Immature natural killer cell (primary cell): ENCODE measurements at regions not wholly inside any gene's neighbourhood (a gene's known extent, or its start where the extent isn't known, plus 50 kb on each side); places are given as distances from the start of the nearest gene placed in this dataset.

Source experiments
- DNase-seq, 3 donors: peaks; one replicate each; pipeline ENCODE4 v3.0.0; 2022; ENCODE audit warnings: mixed read lengths in 1 of 3
- H3K27ac Mint-ChIP-seq, 6 donors: one replicate each; pipeline ENCODE4 v1.8.0; 2020; ENCODE audit warnings: mixed read lengths in 6 of 6, mild to moderate bottlenecking in 5 of 6, inconsistent platforms in 4 of 6, moderate library complexity in 3 of 6
- H3K27me3 Mint-ChIP-seq, 3 donors: one replicate each; pipeline ENCODE4 v1.8.0; 2020 to 2021; ENCODE audit warnings: low read depth in 3 of 3, mild to moderate bottlenecking in 3 of 3, mixed read lengths in 3 of 3, moderate library complexity in 3 of 3, inconsistent platforms in 1 of 3
- H3K36me3 Mint-ChIP-seq, 3 donors: one replicate each; pipeline ENCODE4 v1.8.0; 2020; ENCODE audit warnings: mixed read lengths in 3 of 3, inconsistent platforms in 2 of 3, mild to moderate bottlenecking in 2 of 3
- H3K4me1 Mint-ChIP-seq, 2 donors: one replicate each; pipeline ENCODE4 v1.8.0; 2020; ENCODE audit warnings: inconsistent platforms in 2 of 2, mild to moderate bottlenecking in 2 of 2, mixed read lengths in 2 of 2, moderate library complexity in 1 of 2
- H3K4me3 Mint-ChIP-seq, 5 donors: one replicate each; pipeline ENCODE4 v1.8.0; 2020; ENCODE audit warnings: mild to moderate bottlenecking in 5 of 5, mixed read lengths in 5 of 5, inconsistent platforms in 3 of 5, moderate library complexity in 3 of 5
- H3K9me3 Mint-ChIP-seq, 6 donors: one replicate each; pipeline ENCODE4 v1.8.0; 2020; ENCODE audit warnings: mild to moderate bottlenecking in 6 of 6, mixed read lengths in 6 of 6, inconsistent platforms in 4 of 6, moderate library complexity in 3 of 6

GRCh38 chr2:136205615-136206014 is 87.7 kb upstream of the CXCR4 start:
- Mint-ChIP-seq H3K4me1 (peaks cover 3 to 4% of the 10 kb centered on the region in 2 donors), H3K27ac (peak overlapping the region in 1 of 6 donors; percentile 60), H3K4me3 (no peak overlapping the region), H3K27me3 (peaks cover 0 to 6% (median 3%) of the 10 kb centered on the region in 3 donors), H3K9me3 (peaks cover 0 to 10% (median 2%) of the 10 kb centered on the region in 6 donors), H3K36me3 (peaks cover 0 to 3% (median 0%) of the 10 kb centered on the region in 3 donors)
- DNase-seq: no peak

GRCh38 chr2:136204971-136205370 is 87.0 kb upstream of the CXCR4 start:
- H3K27ac Mint-ChIP-seq: peak overlapping the region in 1 of 6 donors; percentile 14
- no peaks in the 10 kb centered on the region for H3K4me1 Mint-ChIP-seq
- no peak for DNase-seq
- peaks cover 0 to 10% (median 2%) of the 10 kb centered on the region in 6 donors for H3K9me3 Mint-ChIP-seq
- peaks cover 0 to 6% (median 2%) of the 10 kb centered on the region in 3 donors for H3K27me3 Mint-ChIP-seq
- no peaks in the 10 kb centered on the region for H3K36me3 Mint-ChIP-seq
- H3K4me3 Mint-ChIP-seq: no peak overlapping the region

- no peaks in the 10 kb centered on the region for H3K4me1 Mint-ChIP-seq
- H3K27me3 Mint-ChIP-seq: peaks cover 0 to 3% (median 2%) of the 10 kb centered on the region in 3 donors
- H3K4me3 Mint-ChIP-seq: no peak overlapping the region
- DNase-seq: no peak
- H3K9me3 Mint-ChIP-seq: peaks cover 0 to 3% (median 0%) of the 10 kb centered on the region in 6 donors
- H3K36me3 Mint-ChIP-seq: peaks cover 0 to 4% (median 3%) of the 10 kb centered on the region in 3 donors
- peak overlapping the region in 2 of 6 donors; percentile 36 to 64 for H3K27ac Mint-ChIP-seq
Observed at GRCh38 chr2:136195226-136195625, 77.3 kb upstream of the CXCR4 start.

- no peak overlapping the region for H3K4me3 Mint-ChIP-seq
- DNase-seq: no peak
- H3K27ac Mint-ChIP-seq: peak overlapping the region in 1 of 6 donors; percentile 56
- no peaks in the 10 kb centered on the region for H3K36me3 Mint-ChIP-seq
- H3K4me1 Mint-ChIP-seq: no peaks in the 10 kb centered on the region
- peaks cover 0 to 5% (median 1%) of the 10 kb centered on the region in 3 donors for H3K27me3 Mint-ChIP-seq
- peaks cover 0 to under 1% (median 0%) of the 10 kb centered on the region in 6 donors for H3K9me3 Mint-ChIP-seq
Observed at GRCh38 chr2:136191041-136191440, 73.1 kb upstream of the CXCR4 start.

- H3K9me3 Mint-ChIP-seq: peaks cover 0 to 2% (median 0%) of the 10 kb centered on the region in 6 donors
- DNase-seq: no peak
- peaks cover 0 to 7% (median 2%) of the 10 kb centered on the region in 3 donors for H3K27me3 Mint-ChIP-seq
- no peak overlapping the region for H3K27ac Mint-ChIP-seq
- H3K4me3 Mint-ChIP-seq: no peak overlapping the region
- H3K4me1 Mint-ChIP-seq: no peaks in the 10 kb centered on the region
- H3K36me3 Mint-ChIP-seq: no peaks in the 10 kb centered on the region
Observed at GRCh38 chr2:136189221-136189782, 71.4 kb upstream of the CXCR4 start.

- H3K4me1 Mint-ChIP-seq: no peaks in the 10 kb centered on the region
- no peak overlapping the region for H3K4me3 Mint-ChIP-seq
- H3K27ac Mint-ChIP-seq: no peak overlapping the region
- DNase-seq: no peak
- H3K9me3 Mint-ChIP-seq: peaks cover 0 to 2% (median 0%) of the 10 kb centered on the region in 6 donors
- no peaks in the 10 kb centered on the region for H3K36me3 Mint-ChIP-seq
- H3K27me3 Mint-ChIP-seq: peaks cover 0 to 7% (median 2%) of the 10 kb centered on the region in 3 donors
Observed at GRCh38 chr2:136188086-136188485, 70.1 kb upstream of the CXCR4 start.

- no peak overlapping the region for H3K4me3 Mint-ChIP-seq
- H3K27ac Mint-ChIP-seq: peak overlapping the region in 2 of 6 donors; percentile 18 to 55
- DNase-seq: no peak
- peaks cover 2 to 7% (median 4%) of the 10 kb centered on the region in 3 donors for H3K27me3 Mint-ChIP-seq
- no peaks in the 10 kb centered on the region for H3K36me3 Mint-ChIP-seq
- no peaks in the 10 kb centered on the region for H3K4me1 Mint-ChIP-seq
- peaks cover 0 to 2% (median 0%) of the 10 kb centered on the region in 6 donors for H3K9me3 Mint-ChIP-seq
Observed at GRCh38 chr2:136185981-136186776, 68.2 kb upstream of the CXCR4 start.

- peaks cover 0 to 2% (median 0%) of the 10 kb centered on the region in 6 donors for H3K9me3 Mint-ChIP-seq
- no peaks in the 10 kb centered on the region for H3K36me3 Mint-ChIP-seq
- no peak for DNase-seq
- no peak overlapping the region for H3K4me3 Mint-ChIP-seq
- peaks cover 2 to 7% (median 4%) of the 10 kb centered on the region in 3 donors for H3K27me3 Mint-ChIP-seq
- H3K4me1 Mint-ChIP-seq: no peaks in the 10 kb centered on the region
- H3K27ac Mint-ChIP-seq: peak overlapping the region in 1 of 6 donors; percentile 4
Observed at GRCh38 chr2:136183097-136183496, 65.1 kb upstream of the CXCR4 start.

- Mint-ChIP-seq H3K27ac (peak overlapping the region in 2 of 6 donors; percentile 3 to 23), H3K36me3 (no peaks in the 10 kb centered on the region), H3K4me1 (no peaks in the 10 kb centered on the region), H3K27me3 (peaks cover 2 to 4% (median 3%) of the 10 kb centered on the region in 3 donors), H3K9me3 (peaks cover 0 to 2% (median 0%) of the 10 kb centered on the region in 6 donors), H3K4me3 (no peak overlapping the region)
- no peak for DNase-seq
Observed at GRCh38 chr2:136182315-136182714, 64.4 kb upstream of the CXCR4 start.

GRCh38 chr2:136179602-136179975 is 61.6 kb upstream of the CXCR4 start:
- no peaks in the 10 kb centered on the region for H3K36me3 Mint-ChIP-seq
- H3K4me1 Mint-ChIP-seq: no peaks in the 10 kb centered on the region
- no peak for DNase-seq
- no peak overlapping the region for H3K4me3 Mint-ChIP-seq
- peak overlapping the region in 1 of 6 donors; percentile 47 for H3K27ac Mint-ChIP-seq
- no peaks in the 10 kb centered on the region for H3K9me3 Mint-ChIP-seq
- peaks cover under 1 to 7% (median 3%) of the 10 kb centered on the region in 3 donors for H3K27me3 Mint-ChIP-seq

GRCh38 chr2:136178941-136179601 is 61.1 kb upstream of the CXCR4 start:
- Mint-ChIP-seq H3K4me1 (no peaks in the 10 kb centered on the region), H3K27me3 (peaks cover 0 to 7% (median 3%) of the 10 kb centered on the region in 3 donors)

GRCh38 chr2:136175868-136176267 is 57.9 kb upstream of the CXCR4 start:
- peaks cover 3 to 5% (median 5%) of the 10 kb centered on the region in 3 donors for H3K27me3 Mint-ChIP-seq
- no peaks in the 10 kb centered on the region for H3K9me3 Mint-ChIP-seq
- no peak for DNase-seq
- no peak overlapping the region for H3K4me3 Mint-ChIP-seq
- no peaks in the 10 kb centered on the region for H3K4me1 Mint-ChIP-seq
- H3K36me3 Mint-ChIP-seq: no peaks in the 10 kb centered on the region
- peak overlapping the region in 1 of 6 donors; percentile 62 for H3K27ac Mint-ChIP-seq

More at GRCh38 chr2:136178941-136179601, 61.1 kb upstream of the CXCR4 start:
- Mint-ChIP-seq H3K4me3 (no peak overlapping the region), H3K27ac (peak overlapping the region in 2 of 6 donors; percentile 18 to 55), H3K9me3 (no peaks in the 10 kb centered on the region), H3K36me3 (no peaks in the 10 kb centered on the region)
- no peak for DNase-seq

- no peak overlapping the region for H3K4me3 Mint-ChIP-seq
- H3K4me1 Mint-ChIP-seq: no peaks in the 10 kb centered on the region
- no peak for DNase-seq
- no peaks in the 10 kb centered on the region for H3K36me3 Mint-ChIP-seq
- peak overlapping the region in 1 of 6 donors; percentile 62 for H3K27ac Mint-ChIP-seq
- no peaks in the 10 kb centered on the region for H3K9me3 Mint-ChIP-seq
- H3K27me3 Mint-ChIP-seq: peaks cover 3 to 5% (median 5%) of the 10 kb centered on the region in 3 donors
Observed at GRCh38 chr2:136175466-136175865, 57.5 kb upstream of the CXCR4 start.

GRCh38 chr2:136173126-136173525 is 55.2 kb upstream of the CXCR4 start:
- Mint-ChIP-seq H3K27ac (peak overlapping the region in 1 of 6 donors; percentile 11), H3K4me1 (no peaks in the 10 kb centered on the region), H3K9me3 (no peaks in the 10 kb centered on the region), H3K27me3 (peaks cover 3 to 8% (median 6%) of the 10 kb centered on the region in 3 donors), H3K36me3 (no peaks in the 10 kb centered on the region), H3K4me3 (no peak overlapping the region)
- no peak for DNase-seq
